IMR-90 (cell line): ENCODE measurements at regions not wholly inside any gene's neighbourhood (a gene's known extent, or its start where the extent isn't known, plus 50 kb on each side); places are given as distances from the start of the nearest gene placed in this dataset.

Experiments used
- ATAC-seq: fragments of 200-7000 bp; cut with Tn5 transposase; 2 replicates; pipeline ENCODE4 v1.9.1; 2020; ENCODE audit warnings: low read depth, mild to moderate bottlenecking, moderate library complexity
- BruUV-seq: library from RNA; stranded (reverse); fragments of 400-500 nt; replicated peaks from 2 replicates; lab custom pipeline; 2021; lab: Mats Ljungman, UMichigan
- CTCF ChIA-PET: fragments of 300-600 bp; formaldehyde crosslinking; extraction: SDS; loops from one replicate; lab custom pipeline; 2021; ENCODE audit warnings: antibody characterized with exemption; lab: Yijun Ruan, JAX
- POLR2A ChIA-PET: fragments of 300-600 bp; sonication (Branson Sonifier 250); formaldehyde crosslinking; loops from one replicate; lab custom pipeline; 2022; ENCODE audit warnings: antibody characterized with exemption; ENCODE audit not compliant: unreplicated experiment; lab: Charles Lee
- DNase-seq: peaks from one replicate; pipeline ENCODE4 v3.0.0; 2013
- H2AFZ ChIP-seq: replicated peaks from 2 replicates; pipeline ENCODE3; 2013; ENCODE audit warnings: low read length, mild to moderate bottlenecking; ENCODE audit not compliant: poor library complexity
- H2AK5ac ChIP-seq: 2 replicates; pipeline ENCODE4 v1.6.1; 2013; ENCODE audit warnings: low read depth, low read length, inconsistent platforms
- H2AK9ac ChIP-seq: replicated peaks from 2 replicates; pipeline ENCODE3; 2013; ENCODE audit warnings: mild to moderate bottlenecking, low read depth, low read length, moderate library complexity; ENCODE audit not compliant: poor library complexity
- H2BK120ac ChIP-seq: 2 replicates; pipeline ENCODE4 v1.6.1; 2013; ENCODE audit warnings: low read depth, low read length, inconsistent platforms
- H2BK15ac ChIP-seq: 3 replicates; pipeline ENCODE4 v1.6.1; 2013; ENCODE audit warnings: low read depth, low read length, inconsistent platforms
- H2BK20ac ChIP-seq: 2 replicates; pipeline ENCODE4 v1.6.1; 2013; ENCODE audit warnings: low read depth, mild to moderate bottlenecking, inconsistent platforms, low read length, moderate library complexity
- H2BK5ac ChIP-seq: 2 replicates; pipeline ENCODE4 v1.6.1; 2013; ENCODE audit warnings: mild to moderate bottlenecking, low read depth, low read length, inconsistent platforms; ENCODE audit not compliant: poor library complexity, severe bottlenecking
- H3K14ac ChIP-seq: replicated peaks from 2 replicates; pipeline ENCODE4 v1.6.1; 2013; ENCODE audit warnings: low read depth, low read length, inconsistent platforms
- H3K18ac ChIP-seq: 2 replicates; pipeline ENCODE4 v1.6.1; 2013; ENCODE audit warnings: low read depth, low read length, control low read depth
- H3K23ac ChIP-seq: 2 replicates; pipeline ENCODE4 v1.6.1; 2013; ENCODE audit warnings: low read depth, low read length, inconsistent platforms
- H3K27ac ChIP-seq: 2 replicates; pipeline ENCODE4 v1.5.1; 2013; ENCODE audit warnings: mild to moderate bottlenecking, control low read depth, low read length; ENCODE audit not compliant: insufficient read depth
- H3K27me3 ChIP-seq: 2 replicates; pipeline ENCODE4 v1.6.1; 2013; ENCODE audit warnings: low read length; ENCODE audit not compliant: control insufficient read depth, insufficient read depth
- H3K36me3 ChIP-seq: 2 replicates; pipeline ENCODE4 v1.6.1; 2013; ENCODE audit warnings: low read length, mixed read lengths; ENCODE audit not compliant: control insufficient read depth, insufficient read depth
- H3K4ac ChIP-seq: 2 replicates; pipeline ENCODE4 v1.6.1; 2013; ENCODE audit warnings: low read depth, low read length, inconsistent platforms
- H3K4me1 ChIP-seq: 2 replicates; pipeline ENCODE4 v1.6.1; 2013; ENCODE audit warnings: low read length, mixed read lengths; ENCODE audit not compliant: control insufficient read depth, insufficient read depth
- H3K4me2 ChIP-seq: 2 replicates; pipeline ENCODE4 v1.6.1; 2013; ENCODE audit warnings: low read depth, mild to moderate bottlenecking, control low read depth, low read length, moderate library complexity
- H3K4me3 ChIP-seq: 2 replicates; pipeline ENCODE4 v1.5.1; 2013; ENCODE audit warnings: low read depth, mild to moderate bottlenecking, control low read depth, low read length, moderate library complexity; ENCODE audit not compliant: insufficient read depth
- H3K56ac ChIP-seq: 2 replicates; pipeline ENCODE4 v1.6.1; 2013; ENCODE audit warnings: low read length, inconsistent platforms; ENCODE audit not compliant: insufficient read depth; ENCODE audit errors: extremely low read depth
- H3K79me1 ChIP-seq, 2 experiments: 2 replicates each; pipeline ENCODE4 v1.6.1; 2013; ENCODE audit warnings: low read length in 2 of 2, inconsistent platforms in 1 of 2, low read depth in 1 of 2
- H3K9ac ChIP-seq: 2 replicates; pipeline ENCODE4 v1.6.1; 2013; ENCODE audit warnings: low read depth, low read length, control low read depth
- H3K9me1 ChIP-seq: 2 replicates; pipeline ENCODE4 v1.6.1; 2013; ENCODE audit warnings: low read length, inconsistent platforms; ENCODE audit not compliant: insufficient read depth
- H3K9me3 ChIP-seq: 2 replicates; pipeline ENCODE4 v1.6.1; 2013; ENCODE audit warnings: low read length; ENCODE audit not compliant: control insufficient read depth, insufficient read depth
- H4K20me1 ChIP-seq: 2 replicates; pipeline ENCODE4 v1.6.1; 2013; ENCODE audit warnings: low read length, inconsistent platforms; ENCODE audit not compliant: insufficient read depth
- H4K5ac ChIP-seq: 2 replicates; pipeline ENCODE4 v1.6.1; 2013; ENCODE audit warnings: mild to moderate bottlenecking, low read depth, low read length, control low read depth
- H4K8ac ChIP-seq, 2 experiments: 2 replicates each; pipeline ENCODE4 v1.6.1; 2013; ENCODE audit warnings: low read depth in 2 of 2, low read length in 2 of 2, control low read depth in 1 of 2, inconsistent platforms in 1 of 2
- H4K91ac ChIP-seq: 2 replicates; pipeline ENCODE4 v1.6.1; 2013; ENCODE audit warnings: low read depth, low read length, inconsistent platforms; ENCODE audit not compliant: insufficient read depth
- BHLHE40 ChIP-seq: fragments of 150-350 bp; IDR thresholded peaks from 2 replicates; pipeline ENCODE4 v1.6.1; 2016; ENCODE audit warnings: mild to moderate bottlenecking, low read depth, low read length
- CEBPB ChIP-seq: IDR thresholded peaks from 2 replicates; pipeline ENCODE4 v1.6.1; 2012; ENCODE audit warnings: low read depth, low read length, improper control_type of control experiment
- CHD1 ChIP-seq: IDR thresholded peaks from 2 replicates; pipeline ENCODE4 v1.6.1; 2012; ENCODE audit warnings: low read depth, low read length, improper control_type of control experiment
- FOS ChIP-seq: fragments of 150-350 bp; IDR thresholded peaks from 2 replicates; pipeline ENCODE4 v1.6.1; 2016; ENCODE audit warnings: low read depth, low read length
- MAFK ChIP-seq: IDR thresholded peaks from 2 replicates; pipeline ENCODE4 v1.6.1; 2012; ENCODE audit warnings: low read depth, low read length, improper control_type of control experiment
- MAZ ChIP-seq: IDR thresholded peaks from 2 replicates; pipeline ENCODE4 v1.6.1; 2012; ENCODE audit warnings: low read depth, mild to moderate bottlenecking, low read length, improper control_type of control experiment, moderate library complexity, borderline replicate concordance
- MXI1 ChIP-seq: IDR thresholded peaks from 2 replicates; pipeline ENCODE4 v1.6.1; 2012; ENCODE audit warnings: low read depth, mild to moderate bottlenecking, low read length, moderate library complexity, borderline replicate concordance
- NFE2L2 ChIP-seq: fragments of 150-350 bp; IDR thresholded peaks from 2 replicates; pipeline ENCODE4 v1.6.1; 2016; ENCODE audit warnings: low read depth, mild to moderate bottlenecking, low read length
- POLR2A ChIP-seq: IDR thresholded peaks from 2 replicates; pipeline ENCODE4 v1.6.1; 2012; ENCODE audit warnings: mild to moderate bottlenecking, low read depth, low read length
- RAD21 ChIP-seq: IDR thresholded peaks from 2 replicates; pipeline ENCODE4 v1.6.1; 2012; ENCODE audit warnings: low read length, improper control_type of control experiment
- RCOR1 ChIP-seq: IDR thresholded peaks from 2 replicates; pipeline ENCODE4 v1.6.1; 2012; ENCODE audit warnings: mild to moderate bottlenecking, low read length, improper control_type of control experiment; ENCODE audit not compliant: insufficient replicate concordance
- RFX5 ChIP-seq: IDR thresholded peaks from 2 replicates; pipeline ENCODE4 v1.8.0; 2012; ENCODE audit warnings: low read depth, mild to moderate bottlenecking, low read length, moderate library complexity
- SMC3 ChIP-seq: fragments of 150-350 bp; IDR thresholded peaks from 2 replicates; pipeline ENCODE4 v1.6.1; 2016; ENCODE audit warnings: low read depth, mild to moderate bottlenecking, antibody characterized with exemption, low read length, moderate library complexity
- USF2 ChIP-seq: fragments of 150-350 bp; IDR thresholded peaks from 2 replicates; pipeline ENCODE4 v1.6.1; 2017; ENCODE audit warnings: mild to moderate bottlenecking, antibody characterized with exemption, low read length, low read depth
- WGBS, 2 experiments: methylation state at CpG; one replicate each; pipeline versions ENCODE4 v1.1.5 to v1.1.7; 2013; ENCODE audit warnings: missing lambda C conversion rate in 2 of 2; ENCODE audit not compliant: insufficient read length in 1 of 2; ENCODE audit errors: extremely low coverage in 2 of 2; 5-methylcytosine and 5-hydroxymethylcytosine counted together
- dilution Hi-C: fragments of 300-500 bp; cut with HindIII; formaldehyde crosslinking; loops from one replicate; pipeline ENCODE4 v1.14.3; 2018; ENCODE audit warnings: low sequenced_read_pairs; ENCODE audit not compliant: unreplicated experiment
- in situ Hi-C: fragments of 300-500 bp; cut with MboI; formaldehyde crosslinking; loops from 3 replicates; pipeline ENCODE4 v1.14.3; 2019; ENCODE audit warnings: low sequenced_read_pairs, inconsistent platforms, mixed read lengths
- intact Hi-C: fragments of 100-400 bp; cut with micrococcal nuclease; formaldehyde crosslinking; loops from 2 replicates; pipeline ENCODE4 v1.10.0; 2022
- TF ChIP-seq, protein P1 (sequence below): fragments of 150-350 bp; IDR thresholded peaks from 2 replicates; pipeline ENCODE4 v1.6.1; 2016; ENCODE audit warnings: low read depth, mild to moderate bottlenecking, low read length, moderate library complexity, borderline replicate concordance
- TF ChIP-seq, protein P2 (sequence below): conservative IDR thresholded peaks from 2 replicates; pipeline ENCODE4 v1.5.1; 2012; ENCODE audit warnings: mild to moderate bottlenecking, low read depth, low read length, improper control_type of control experiment

- no peak overlapping the region for H2BK120ac ChIP-seq
- no CpG with 5 or more reads among the region's 1 CpG for WGBS, 2 experiments
- ATAC-seq: no peak
- no peak overlapping the region for H3K27ac ChIP-seq
- H3K36me3 ChIP-seq: no peaks in the 10 kb centered on the region
- H2AK5ac ChIP-seq: no peak overlapping the region
- no peaks in the 10 kb centered on the region for H3K79me1 ChIP-seq
- H3K4ac ChIP-seq: no peak overlapping the region
- dilution Hi-C loops: no loop called here
- no peak overlapping the region for H3K14ac ChIP-seq
- H3K4me3 ChIP-seq: no peak overlapping the region
- peaks cover 9% of the 10 kb centered on the region for H3K4me1 ChIP-seq
- H4K91ac ChIP-seq: no peak overlapping the region
- H2BK5ac ChIP-seq: no peak overlapping the region
- no peak overlapping the region for H2AK9ac ChIP-seq
- H3K9ac ChIP-seq: no peak overlapping the region
- H2AFZ ChIP-seq: no peak overlapping the region
- no peak overlapping the region for H2BK15ac ChIP-seq
- no peak overlapping the region for H3K56ac ChIP-seq
- in situ Hi-C loops: no loop called here
- no peak overlapping the region for H3K23ac ChIP-seq
- BruUV-seq: no TSS peak
- intact Hi-C loops: no loop called here
- TF ChIP-seq CEBPB (no peak), MXI1 (no peak), RAD21 (no peak), MAZ (no peak), FOS (no peak), BHLHE40 (no peak), RCOR1 (no peak), CHD1 (no peak), POLR2A (no peak), MAFK (no peak), USF2 (no peak), NFE2L2 (no peak), SMC3 (no peak), RFX5 (no peak)
- TF ChIP-seq, protein P1, sequence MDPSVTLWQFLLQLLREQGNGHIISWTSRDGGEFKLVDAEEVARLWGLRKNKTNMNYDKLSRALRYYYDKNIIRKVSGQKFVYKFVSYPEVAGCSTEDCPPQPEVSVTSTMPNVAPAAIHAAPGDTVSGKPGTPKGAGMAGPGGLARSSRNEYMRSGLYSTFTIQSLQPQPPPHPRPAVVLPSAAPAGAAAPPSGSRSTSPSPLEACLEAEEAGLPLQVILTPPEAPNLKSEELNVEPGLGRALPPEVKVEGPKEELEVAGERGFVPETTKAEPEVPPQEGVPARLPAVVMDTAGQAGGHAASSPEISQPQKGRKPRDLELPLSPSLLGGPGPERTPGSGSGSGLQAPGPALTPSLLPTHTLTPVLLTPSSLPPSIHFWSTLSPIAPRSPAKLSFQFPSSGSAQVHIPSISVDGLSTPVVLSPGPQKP: no peak
- TF ChIP-seq, protein P2, sequence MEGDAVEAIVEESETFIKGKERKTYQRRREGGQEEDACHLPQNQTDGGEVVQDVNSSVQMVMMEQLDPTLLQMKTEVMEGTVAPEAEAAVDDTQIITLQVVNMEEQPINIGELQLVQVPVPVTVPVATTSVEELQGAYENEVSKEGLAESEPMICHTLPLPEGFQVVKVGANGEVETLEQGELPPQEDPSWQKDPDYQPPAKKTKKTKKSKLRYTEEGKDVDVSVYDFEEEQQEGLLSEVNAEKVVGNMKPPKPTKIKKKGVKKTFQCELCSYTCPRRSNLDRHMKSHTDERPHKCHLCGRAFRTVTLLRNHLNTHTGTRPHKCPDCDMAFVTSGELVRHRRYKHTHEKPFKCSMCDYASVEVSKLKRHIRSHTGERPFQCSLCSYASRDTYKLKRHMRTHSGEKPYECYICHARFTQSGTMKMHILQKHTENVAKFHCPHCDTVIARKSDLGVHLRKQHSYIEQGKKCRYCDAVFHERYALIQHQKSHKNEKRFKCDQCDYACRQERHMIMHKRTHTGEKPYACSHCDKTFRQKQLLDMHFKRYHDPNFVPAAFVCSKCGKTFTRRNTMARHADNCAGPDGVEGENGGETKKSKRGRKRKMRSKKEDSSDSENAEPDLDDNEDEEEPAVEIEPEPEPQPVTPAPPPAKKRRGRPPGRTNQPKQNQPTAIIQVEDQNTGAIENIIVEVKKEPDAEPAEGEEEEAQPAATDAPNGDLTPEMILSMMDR: no peak
- H3K4me2 ChIP-seq: no peak overlapping the region
- no peaks in the 10 kb centered on the region for H3K27me3 ChIP-seq
- no peak overlapping the region for H2BK20ac ChIP-seq
- H3K9me3 ChIP-seq: no peaks in the 10 kb centered on the region
- H4K5ac ChIP-seq: no peak overlapping the region
- no peak overlapping the region for H4K8ac ChIP-seq
- no peak overlapping the region for H3K18ac ChIP-seq
- no peaks in the 10 kb centered on the region for H4K20me1 ChIP-seq
- H3K9me1 ChIP-seq: no peaks in the 10 kb centered on the region
- POLR2A ChIA-PET: no interaction called here
- CTCF ChIA-PET: interaction anchor here (0.9 kb wide), 1 partner anchor 12 kb away, joined by 3 read pairs; no protein-coding TSS in a partner anchor
- no peak for DNase-seq
Measured at GRCh38 chr12:89213747-89214146, 138.6 kb downstream of the DUSP6 start.
